ENCODE measurements at regions not wholly inside any gene's neighbourhood (a gene's known extent, or its start where the extent isn't known, plus 50 kb on each side); places are given as distances from the start of the nearest gene placed in this dataset.
A peak's percentile ranks its signal among the peaks of the same experiment; 100 is the strongest.
"Not testable (repeated sequence)": the region's sequence is repeated elsewhere in the genome, so short reads cannot be mapped to it uniquely, and the experiment has no call there.

- no peak for DNase-seq (ENCODE audit: low read depth)
These were observed 68.1 kb upstream of the FGF3 start for GRCh38 chr11:69887330-69887729.

- no peak for DNase-seq (ENCODE audit: low read depth)
These were observed 68.7 kb upstream of the FGF3 start for GRCh38 chr11:69887841-69888427.

GRCh38 chr11:69888483-69889181, 69.4 kb upstream of the FGF3 start:
- DNase-seq (ENCODE audit: low read depth), result peak; percentile 55

GRCh38 chr11:69889400-69890318, 70.4 kb upstream of the FGF3 start:
- DNase-seq (ENCODE audit: low read depth), result no peak

- DNase-seq (ENCODE audit: low read depth), result no peak
These were observed 71.3 kb upstream of the FGF3 start for GRCh38 chr11:69890476-69890875.

GRCh38 chr11:69891421-69892236, 72.4 kb upstream of the FGF3 start:
- DNase-seq (ENCODE audit: low read depth), result no peak

GRCh38 chr11:69892237-69892985, 73.2 kb upstream of the FGF3 start:
- DNase-seq (ENCODE audit: low read depth), result no peak

GRCh38 chr11:69892986-69893555, 73.9 kb upstream of the FGF3 start:
- no peak for DNase-seq (ENCODE audit: low read depth)

- DNase-seq (ENCODE audit: low read depth), result no peak
These were observed 74.4 kb upstream of the FGF3 start for GRCh38 chr11:69893631-69894030.

- no peak for DNase-seq (ENCODE audit: low read depth)
These were observed 75.0 kb upstream of the FGF3 start for GRCh38 chr11:69894181-69894611.

- DNase-seq (ENCODE audit: low read depth), result no peak
These were observed 75.4 kb upstream of the FGF3 start for GRCh38 chr11:69894648-69895047.

- no peak for DNase-seq (ENCODE audit: low read depth)
These were observed 77.0 kb upstream of the FGF3 start for GRCh38 chr11:69896250-69896649.

GRCh38 chr11:69898123-69898522, 78.9 kb upstream of the FGF3 start:
- DNase-seq (ENCODE audit: low read depth), result no peak

- no peak for DNase-seq (ENCODE audit: low read depth)
These were observed 81.0 kb upstream of the FGF3 start for GRCh38 chr11:69899957-69900821.

- not testable (repeated sequence) for DNase-seq (ENCODE audit: low read depth)
These were observed 81.6 kb upstream of the FGF3 start for GRCh38 chr11:69900822-69901302.

- DNase-seq (ENCODE audit: low read depth), result no peak
These were observed 83.1 kb upstream of the FGF3 start for GRCh38 chr11:69902337-69902736.

- DNase-seq (ENCODE audit: low read depth), result no peak
These were observed 84.0 kb upstream of the FGF3 start for GRCh38 chr11:69903211-69903610.

- no peak for DNase-seq (ENCODE audit: low read depth)
These were observed 85.2 kb upstream of the FGF3 start for GRCh38 chr11:69904161-69904973.

Measured in T follicular helper cell (primary cell).